Astrocyte of the spinal cord (primary cell): ENCODE measurements at regions not wholly inside any gene's neighbourhood (a gene's known extent, or its start where the extent isn't known, plus 50 kb on each side); places are given as distances from the start of the nearest gene placed in this dataset.
"Not testable (repeated sequence)": the region's sequence is repeated elsewhere in the genome, so short reads cannot be mapped to it uniquely, and the experiment has no call there.

Source experiments
- DNase-seq: peaks from one replicate; pipeline ENCODE4 v3.0.0; 2011; ENCODE audit warnings: low read depth, low spot score
- H3K4me3 ChIP-seq: 2 replicates; pipeline ENCODE4 v1.5.1; 2011; ENCODE audit warnings: low read depth, mild to moderate bottlenecking, low read length, moderate library complexity
- CTCF ChIP-seq: IDR thresholded peaks from 2 replicates; pipeline ENCODE4 v1.5.1; 2012; ENCODE audit warnings: low read depth, mild to moderate bottlenecking, low read length, inconsistent platforms
- in situ Hi-C: cut with HindIII; loops from 2 replicates; pipeline ENCODE4 v1.10.0; 2017; ENCODE audit warnings: low sequenced_read_pairs

- in situ Hi-C loops = no loop called here
- H3K4me3 ChIP-seq = no peak overlapping the region
- no peak for DNase-seq
- TF ChIP-seq CTCF = no peak
These were observed 70.7 kb upstream of the JUN start for GRCh38 chr1:58854576-58854975.

GRCh38 chr1:58855274-58856165 is 71.7 kb upstream of the JUN start:
- TF ChIP-seq CTCF = no peak
- H3K4me3 ChIP-seq = no peak overlapping the region
- peak; percentile 78 for DNase-seq
- in situ Hi-C loops = no loop called here

- in situ Hi-C loops, DNase-seq, H3K4me3 ChIP-seq: not testable (repeated sequence)
These were observed 72.4 kb upstream of the JUN start for GRCh38 chr1:58856281-58856680.

GRCh38 chr1:58857680-58858673 is 74.1 kb upstream of the JUN start:
- no peak for TF ChIP-seq CTCF
- H3K4me3 ChIP-seq = no peak overlapping the region
- in situ Hi-C loops = no loop called here
- no peak for DNase-seq

GRCh38 chr1:58859769-58860485 is 76.1 kb upstream of the JUN start:
- no peak for DNase-seq
- no peak overlapping the region for H3K4me3 ChIP-seq
- TF ChIP-seq CTCF = no peak
- in situ Hi-C loops = no loop called here

- TF ChIP-seq CTCF = no peak
- H3K4me3 ChIP-seq = no peak overlapping the region
- in situ Hi-C loops = no loop called here
- no peak for DNase-seq
These were observed 77.2 kb upstream of the JUN start for GRCh38 chr1:58861076-58861475.
